Astrocyte (in vitro differentiated cells and primary cell): ENCODE measurements at regions not wholly inside any gene's neighbourhood (a gene's known extent, or its start where the extent isn't known, plus 50 kb on each side); places are given as distances from the start of the nearest gene placed in this dataset.

Experiments
- EZH2 ChIP-seq: IDR thresholded peaks from 2 replicates; pipeline ENCODE4 v1.6.1; 2012; ENCODE audit warnings: mild to moderate bottlenecking, low read length, inconsistent platforms; ENCODE audit not compliant: insufficient read depth
- TF ChIP-seq, protein P1 (sequence below): IDR thresholded peaks from 2 replicates; pipeline ENCODE4 v1.5.1; 2011; ENCODE audit warnings: low read depth, mild to moderate bottlenecking, inconsistent platforms, low read length, moderate library complexity; ENCODE audit not compliant: insufficient read depth

GRCh38 chr22:49555526-49555925 is 272.1 kb downstream of the BRD1 start:
- TF ChIP-seq, protein P1, sequence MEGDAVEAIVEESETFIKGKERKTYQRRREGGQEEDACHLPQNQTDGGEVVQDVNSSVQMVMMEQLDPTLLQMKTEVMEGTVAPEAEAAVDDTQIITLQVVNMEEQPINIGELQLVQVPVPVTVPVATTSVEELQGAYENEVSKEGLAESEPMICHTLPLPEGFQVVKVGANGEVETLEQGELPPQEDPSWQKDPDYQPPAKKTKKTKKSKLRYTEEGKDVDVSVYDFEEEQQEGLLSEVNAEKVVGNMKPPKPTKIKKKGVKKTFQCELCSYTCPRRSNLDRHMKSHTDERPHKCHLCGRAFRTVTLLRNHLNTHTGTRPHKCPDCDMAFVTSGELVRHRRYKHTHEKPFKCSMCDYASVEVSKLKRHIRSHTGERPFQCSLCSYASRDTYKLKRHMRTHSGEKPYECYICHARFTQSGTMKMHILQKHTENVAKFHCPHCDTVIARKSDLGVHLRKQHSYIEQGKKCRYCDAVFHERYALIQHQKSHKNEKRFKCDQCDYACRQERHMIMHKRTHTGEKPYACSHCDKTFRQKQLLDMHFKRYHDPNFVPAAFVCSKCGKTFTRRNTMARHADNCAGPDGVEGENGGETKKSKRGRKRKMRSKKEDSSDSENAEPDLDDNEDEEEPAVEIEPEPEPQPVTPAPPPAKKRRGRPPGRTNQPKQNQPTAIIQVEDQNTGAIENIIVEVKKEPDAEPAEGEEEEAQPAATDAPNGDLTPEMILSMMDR: no peak
- no peak for TF ChIP-seq EZH2
